Endothelial cell of umbilical vein (primary cell): ENCODE measurements at regions not wholly inside any gene's neighbourhood (a gene's known extent, or its start where the extent isn't known, plus 50 kb on each side); places are given as distances from the start of the nearest gene placed in this dataset.

Experiments used
- BruUV-seq: library from RNA; stranded (reverse); fragments of 400-500 nt; replicated peaks from 2 replicates; lab custom pipeline; 2021; lab: Mats Ljungman, UMichigan
- CTCF ChIA-PET: fragments of 300-600, 350-600 bp; sonication (Branson Sonifier 250); formaldehyde crosslinking; loops from one replicate; lab custom pipeline; 2021; ENCODE audit warnings: antibody characterized with exemption, inconsistent platforms; lab: Charles Lee
- POLR2A ChIA-PET: fragments of 300-600, 350-600 bp; sonication (Branson Sonifier 250); formaldehyde crosslinking; loops from one replicate; lab custom pipeline; 2021; ENCODE audit warnings: antibody characterized with exemption, inconsistent platforms; lab: Charles Lee
- DNase-seq: peaks from one replicate; pipeline ENCODE4 v3.0.0-alpha.2; 2011; ENCODE audit warnings: low read depth, low spot score
- FAIRE-seq: peaks from 2 replicates; lab custom pipeline; 2011; peaks lifted over from hg19 to GRCh38; lab: Jason Lieb, UNC
- H2AFZ ChIP-seq: 2 replicates; pipeline ENCODE4 v1.6.0; 2012; ENCODE audit warnings: low read depth, low read length, control low read depth, inconsistent platforms
- H3K27ac ChIP-seq: 2 replicates; pipeline ENCODE4 v1.5.1; 2011; ENCODE audit warnings: low read depth, mild to moderate bottlenecking, control low read depth, low read length, moderate library complexity; ENCODE audit not compliant: insufficient read depth
- H3K27me3 ChIP-seq, 2 experiments: 2 replicates each; pipeline versions ENCODE4 v1.6.0 to v1.6.1; 2011; ENCODE audit warnings: low read length in 2 of 2, mixed read lengths in 1 of 2; ENCODE audit not compliant: control insufficient read depth in 2 of 2, insufficient read depth in 2 of 2
- H3K36me3 ChIP-seq, 2 experiments: 2 replicates in 1 of 2; 3 replicates in 1 of 2; pipeline ENCODE4 v1.5.1; 2011; ENCODE audit warnings: low read length in 2 of 2, mild to moderate bottlenecking in 1 of 2, moderate library complexity in 1 of 2; ENCODE audit not compliant: control insufficient read depth in 2 of 2, insufficient read depth in 2 of 2; ENCODE audit errors: extremely low read depth in 1 of 2
- H3K4me1 ChIP-seq: 3 replicates; pipeline ENCODE4 v1.5.1; 2011; ENCODE audit warnings: mild to moderate bottlenecking, low read length; ENCODE audit not compliant: control insufficient read depth, insufficient read depth; ENCODE audit errors: extremely low read depth
- H3K4me2 ChIP-seq: 2 replicates; pipeline ENCODE4 v1.6.1; 2011; ENCODE audit warnings: low read length, control low read depth, mixed read lengths; ENCODE audit not compliant: insufficient read depth
- H3K4me3 ChIP-seq, 3 experiments: fragments of 200-600 bp in 1 of 3; sonication (generic), shearing (Covaris generic) in 1 of 3; replicated peaks in 1 of 3; 2 replicates each; pipeline ENCODE4 v1.5.1; 2011 to 2016; ENCODE audit warnings: control low read depth in 3 of 3, low read length in 3 of 3, mild to moderate bottlenecking in 2 of 3, inconsistent platforms in 1 of 3, low read depth in 1 of 3, moderate library complexity in 1 of 3; ENCODE audit not compliant: insufficient read depth in 1 of 3
- H3K79me2 ChIP-seq: 2 replicates; pipeline ENCODE4 v1.6.0; 2012; ENCODE audit warnings: low read length, inconsistent platforms; ENCODE audit not compliant: control insufficient read depth, insufficient read depth
- H3K9ac ChIP-seq: replicated peaks from 2 replicates; pipeline ENCODE3; 2011; ENCODE audit warnings: low read length, control low read depth; ENCODE audit not compliant: insufficient read depth; ENCODE audit errors: extremely low read depth
- H3K9me1 ChIP-seq: replicated peaks from 3 replicates; pipeline ENCODE4 v1.6.0; 2011; ENCODE audit warnings: mild to moderate bottlenecking, low read length; ENCODE audit not compliant: control insufficient read depth, insufficient read depth; ENCODE audit errors: extremely low read depth
- H3K9me3 ChIP-seq: replicated peaks from 2 replicates; pipeline ENCODE4 v1.5.1; 2012; ENCODE audit warnings: low read length, inconsistent platforms; ENCODE audit not compliant: control insufficient read depth, insufficient read depth
- H4K20me1 ChIP-seq: replicated peaks from 2 replicates; pipeline ENCODE3; 2011; ENCODE audit warnings: mild to moderate bottlenecking, low read length; ENCODE audit not compliant: control insufficient read depth, insufficient read depth; ENCODE audit errors: extremely low read depth
- EZH2 ChIP-seq: IDR thresholded peaks from 2 replicates; pipeline ENCODE4 v1.6.1; 2012; ENCODE audit warnings: borderline replicate concordance, low read depth, mild to moderate bottlenecking, moderate library complexity, low read length, inconsistent platforms; ENCODE audit not compliant: severe bottlenecking
- FOS ChIP-seq: IDR thresholded peaks from 2 replicates; pipeline ENCODE4 v1.6.1; 2011; ENCODE audit warnings: mild to moderate bottlenecking, low read length, moderate library complexity, borderline replicate concordance; ENCODE audit not compliant: insufficient read depth
- GATA2 ChIP-seq: IDR thresholded peaks from 2 replicates; pipeline ENCODE4 v1.7.0; 2011; ENCODE audit warnings: low read depth, mild to moderate bottlenecking, moderate library complexity, mixed read lengths, low read length; ENCODE audit not compliant: insufficient read length, insufficient read depth
- JUN ChIP-seq: IDR thresholded peaks from 2 replicates; pipeline ENCODE4 v1.6.1; 2011; ENCODE audit warnings: borderline replicate concordance, low read depth; ENCODE audit not compliant: insufficient read length, insufficient read depth
- MYC ChIP-seq: IDR thresholded peaks from one replicate; pipeline ENCODE4 v1.6.1; 2011; ENCODE audit warnings: mild to moderate bottlenecking, low read depth, low read length
- POLR2A ChIP-seq: IDR thresholded peaks from 2 replicates; pipeline ENCODE4 v1.6.1; 2012; ENCODE audit warnings: low read depth, mild to moderate bottlenecking, control low read depth, low read length
- POLR2AphosphoS5 ChIP-seq: IDR thresholded peaks from 2 replicates; pipeline ENCODE4 v1.6.1; 2012; ENCODE audit warnings: low read depth, mild to moderate bottlenecking, control low read depth, low read length, moderate library complexity; ENCODE audit not compliant: insufficient read depth
- dilution Hi-C: fragments of 300-500 bp; cut with MboI; formaldehyde crosslinking; loops from one replicate; pipeline ENCODE4 v1.15.0; 2019; ENCODE audit warnings: low sequenced_read_pairs; ENCODE audit not compliant: extremely low pct_ligation_motif_present
- intact Hi-C: fragments of 100-400 bp; cut with micrococcal nuclease; formaldehyde crosslinking; loops from one replicate; pipeline ENCODE4 v1.10.0; 2022
- TF ChIP-seq, protein P1 (sequence below): IDR thresholded peaks from 2 replicates; pipeline ENCODE4 v1.6.1; 2011; ENCODE audit not compliant: insufficient read depth, insufficient read length
- TF ChIP-seq, protein P2 (sequence below), 2 donors: IDR thresholded peaks; 1 replicate in 1 of 2; 2 replicates in 1 of 2; pipeline ENCODE4 v1.5.1; 2011; ENCODE audit warnings: low read length in 2 of 2, mild to moderate bottlenecking in 2 of 2, moderate library complexity in 2 of 2, control low read depth in 1 of 2, inconsistent platforms in 1 of 2, low read depth in 1 of 2; ENCODE audit not compliant: insufficient read depth in 1 of 2; ENCODE audit errors: extremely low read depth in 1 of 2

DNA sequence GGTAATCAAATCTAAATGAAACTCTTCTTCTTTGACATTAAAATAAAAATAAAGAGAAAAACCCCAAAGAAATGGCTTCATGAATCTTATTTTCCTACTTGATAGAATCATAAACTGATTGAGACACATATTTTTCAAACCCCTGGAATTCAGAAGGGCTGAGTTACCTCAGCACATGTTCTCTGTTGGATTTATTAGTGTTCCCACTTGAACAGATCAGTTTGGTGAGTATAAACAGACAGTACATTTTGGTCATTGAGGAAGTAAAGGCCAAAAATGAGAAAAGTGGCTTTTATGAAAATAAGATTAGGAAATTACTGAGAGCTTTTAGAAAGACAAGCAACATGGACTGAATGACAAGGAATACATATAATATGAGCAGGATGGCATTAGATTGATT is 620.4 kb downstream of the ANKRD50 start:
- ChIA-PET POLR2A (no interaction called here), CTCF (no interaction called here)
- Histone ChIP-seq H3K9ac (no peak overlapping the region), H3K36me3 (no peaks in the 10 kb centered on the region), H3K9me3 (no peaks in the 10 kb centered on the region), H4K20me1 (no peaks in the 10 kb centered on the region), H3K4me2 (no peak overlapping the region), H3K9me1 (no peaks in the 10 kb centered on the region), H2AFZ (no peak overlapping the region), H3K4me1 (no peaks in the 10 kb centered on the region), H3K4me3 (no peak overlapping the region), H3K27me3 (no peaks in the 10 kb centered on the region), H3K27ac (no peak overlapping the region), H3K79me2 (no peaks in the 10 kb centered on the region)
- intact Hi-C loops = no loop called here
- dilution Hi-C loops = no loop called here
- TF ChIP-seq POLR2AphosphoS5 (no peak), POLR2A (no peak), FOS (no peak), GATA2 (no peak), EZH2 (no peak), MYC (no peak), JUN (no peak)
- TF ChIP-seq, protein P1, sequence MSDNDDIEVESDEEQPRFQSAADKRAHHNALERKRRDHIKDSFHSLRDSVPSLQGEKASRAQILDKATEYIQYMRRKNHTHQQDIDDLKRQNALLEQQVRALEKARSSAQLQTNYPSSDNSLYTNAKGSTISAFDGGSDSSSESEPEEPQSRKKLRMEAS = no peak
- TF ChIP-seq, protein P2, sequence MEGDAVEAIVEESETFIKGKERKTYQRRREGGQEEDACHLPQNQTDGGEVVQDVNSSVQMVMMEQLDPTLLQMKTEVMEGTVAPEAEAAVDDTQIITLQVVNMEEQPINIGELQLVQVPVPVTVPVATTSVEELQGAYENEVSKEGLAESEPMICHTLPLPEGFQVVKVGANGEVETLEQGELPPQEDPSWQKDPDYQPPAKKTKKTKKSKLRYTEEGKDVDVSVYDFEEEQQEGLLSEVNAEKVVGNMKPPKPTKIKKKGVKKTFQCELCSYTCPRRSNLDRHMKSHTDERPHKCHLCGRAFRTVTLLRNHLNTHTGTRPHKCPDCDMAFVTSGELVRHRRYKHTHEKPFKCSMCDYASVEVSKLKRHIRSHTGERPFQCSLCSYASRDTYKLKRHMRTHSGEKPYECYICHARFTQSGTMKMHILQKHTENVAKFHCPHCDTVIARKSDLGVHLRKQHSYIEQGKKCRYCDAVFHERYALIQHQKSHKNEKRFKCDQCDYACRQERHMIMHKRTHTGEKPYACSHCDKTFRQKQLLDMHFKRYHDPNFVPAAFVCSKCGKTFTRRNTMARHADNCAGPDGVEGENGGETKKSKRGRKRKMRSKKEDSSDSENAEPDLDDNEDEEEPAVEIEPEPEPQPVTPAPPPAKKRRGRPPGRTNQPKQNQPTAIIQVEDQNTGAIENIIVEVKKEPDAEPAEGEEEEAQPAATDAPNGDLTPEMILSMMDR (IDR thresholded peaks at IDR 0.05; ENCODE audit: extremely low read depth in 1 of 2, insufficient read depth in 1 of 2, low read depth in 1 of 2, low read length in 2 of 2) = no peak
- DNase-seq (no peak), FAIRE-seq (no peak)
- no TSS peak for BruUV-seq
